Right renal cortex interstitium (tissue), 3 donors: ENCODE measurements at regions not wholly inside any gene's neighbourhood (a gene's known extent, or its start where the extent isn't known, plus 50 kb on each side); places are given as distances from the start of the nearest gene placed in this dataset.
"Not testable (repeated sequence)": the region's sequence is repeated elsewhere in the genome, so short reads cannot be mapped to it uniquely, and the experiment has no call there.

Source experiments
- DNase-seq, 3 donors: peaks; one replicate each; pipeline ENCODE4 v3.0.0-alpha.2; 2013; ENCODE audit warnings: low read depth in 3 of 3, low spot score in 2 of 3

GRCh38 chr3:26763723-26764122 is 141.2 kb downstream of the LRRC3B start:
- DNase-seq, result no peak

GRCh38 chr3:26766031-26766430 is 143.5 kb downstream of the LRRC3B start:
- DNase-seq, result no peak

- no peak for DNase-seq
Observed at GRCh38 chr3:26768068-26768651, 145.6 kb downstream of the LRRC3B start.

GRCh38 chr3:26799679-26800317 is 177.2 kb downstream of the LRRC3B start:
- no peak for DNase-seq

GRCh38 chr3:26807272-26807671 is 184.7 kb downstream of the LRRC3B start:
- DNase-seq, result no peak

GRCh38 chr3:26825454-26825853 is 202.9 kb downstream of the LRRC3B start:
- no peak for DNase-seq

- DNase-seq, result no peak
Observed at GRCh38 chr3:26827169-26827568, 204.6 kb downstream of the LRRC3B start.

GRCh38 chr3:26838026-26838425 is 215.5 kb downstream of the LRRC3B start:
- DNase-seq, result peak in 1 of 3 donors; percentile 7

GRCh38 chr3:26839001-26839400 is 216.4 kb downstream of the LRRC3B start:
- no peak for DNase-seq

- no peak for DNase-seq
Observed at GRCh38 chr3:26840272-26840870, 217.8 kb downstream of the LRRC3B start.

- DNase-seq, result no peak
Observed at GRCh38 chr3:26845194-26845593, 222.6 kb downstream of the LRRC3B start.

- DNase-seq, result no peak
Observed at GRCh38 chr3:26847680-26848079, 225.1 kb downstream of the LRRC3B start.

GRCh38 chr3:26894443-26894842 is 271.9 kb downstream of the LRRC3B start:
- no peak for DNase-seq

- no peak for DNase-seq
Observed at GRCh38 chr3:26915208-26915607, 292.6 kb downstream of the LRRC3B start.

GRCh38 chr3:26920646-26921478 is 298.3 kb downstream of the LRRC3B start:
- DNase-seq, result no peak

- no peak for DNase-seq
Observed at GRCh38 chr3:26931896-26932295, 309.3 kb downstream of the LRRC3B start.

- no peak for DNase-seq
Observed at GRCh38 chr3:26932752-26933151, 310.2 kb downstream of the LRRC3B start.

GRCh38 chr3:26945480-26945879 is 322.9 kb downstream of the LRRC3B start:
- DNase-seq, result not testable (repeated sequence)

- DNase-seq, result no peak
Observed at GRCh38 chr3:26960382-26960781, 337.8 kb downstream of the LRRC3B start.

- no peak for DNase-seq
Observed at GRCh38 chr3:26962492-26963360, 340.2 kb downstream of the LRRC3B start.

GRCh38 chr3:26963361-26963743 is 340.8 kb downstream of the LRRC3B start:
- DNase-seq, result no peak
